Prostate gland (tissue), 2 donors: ENCODE measurements at regions not wholly inside any gene's neighbourhood (a gene's known extent, or its start where the extent isn't known, plus 50 kb on each side); places are given as distances from the start of the nearest gene placed in this dataset.

Experiments
- CTCF ChIP-seq, 4 experiments: fragments of 200-600 bp in 2 of 4; fragments of 450-650 bp in 2 of 4; sonication (generic) in 2 of 4; IDR thresholded peaks; 1 replicate in 3 of 4; 2 replicates in 1 of 4; pipeline ENCODE4 v1.5.1; 2016 to 2019; ENCODE audit warnings: antibody characterized with exemption in 4 of 4, mild to moderate bottlenecking in 2 of 4, moderate library complexity in 2 of 4
- POLR2A ChIP-seq: fragments of 450-650 bp; IDR thresholded peaks from one replicate; pipeline ENCODE4 v1.6.1; 2016; ENCODE audit warnings: antibody characterized with exemption, mild to moderate bottlenecking
- POLR2AphosphoS5 ChIP-seq: sonication (generic); formaldehyde crosslinking; IDR thresholded peaks from one replicate; pipeline ENCODE4 v1.6.1; 2017; ENCODE audit warnings: antibody characterized with exemption

GRCh38 chr6:84902354-84902928, 138.0 kb upstream of the TBX18 start:
- TF ChIP-seq CTCF (IDR thresholded peaks at IDR 0.05), result no peak
- TF ChIP-seq POLR2A, result no peak
- no peak for TF ChIP-seq POLR2AphosphoS5
